Stimulated activated CD8-positive, alpha-beta memory T cell treated with anti-CD3 and anti-CD28 coated beads, Interleukin-2, amount 100 ng/mL, for 48 hours (primary cell): ENCODE measurements at regions not wholly inside any gene's neighbourhood (a gene's known extent, or its start where the extent isn't known, plus 50 kb on each side); places are given as distances from the start of the nearest gene placed in this dataset.

ENCODE experiments used
- DNase-seq, 2 donors: peaks; one replicate each; pipeline ENCODE4 v3.0.0-alpha.2; 2020; ENCODE audit warnings: low read depth in 2 of 2

- no peak for DNase-seq
These were observed 134.5 kb downstream of the URB2 start for GRCh38 chr1:229760478-229760996.

DNA sequence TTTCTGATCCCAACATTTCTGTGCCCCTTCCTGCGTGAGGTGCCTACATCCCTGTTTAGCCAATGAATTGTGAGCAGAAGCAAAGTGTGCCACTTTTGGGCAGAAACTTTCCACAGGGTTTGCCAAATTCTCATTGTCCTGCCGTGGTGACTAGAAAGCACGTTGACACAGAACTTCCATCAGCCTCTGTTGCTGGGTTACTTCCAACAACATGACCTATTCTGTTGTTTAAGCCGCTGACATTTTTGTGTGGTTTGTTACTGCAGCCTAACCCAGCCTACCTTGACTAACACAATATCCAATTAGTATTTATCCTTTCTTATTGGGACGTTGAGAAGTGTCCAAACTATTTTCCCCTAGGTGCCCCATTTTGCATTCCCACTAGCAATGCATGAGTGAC, 136.8 kb downstream of the URB2 start:
- DNase-seq, result no peak

DNA sequence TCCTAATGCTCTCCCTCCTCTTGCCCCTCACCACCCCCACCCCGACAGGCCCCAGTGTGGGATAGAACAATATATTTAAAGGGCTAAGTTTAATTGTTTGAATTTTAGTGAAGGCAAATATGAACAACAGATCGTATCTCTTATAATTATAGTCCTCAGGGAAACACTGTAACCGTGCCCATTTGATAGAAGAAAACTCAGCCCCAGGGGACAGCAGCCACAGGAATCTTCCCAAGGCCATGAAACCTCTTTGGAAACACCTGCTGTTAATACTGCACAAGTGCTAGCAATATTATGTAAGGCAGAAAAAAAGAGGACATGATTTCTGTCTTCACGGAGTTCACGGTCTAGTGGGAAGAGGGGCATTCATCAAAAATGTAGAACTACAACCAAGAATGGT, 142.2 kb downstream of the URB2 start:
- no peak for DNase-seq

GRCh38 chr1:229769006-229769405, 143.0 kb downstream of the URB2 start:
- no peak for DNase-seq

DNA sequence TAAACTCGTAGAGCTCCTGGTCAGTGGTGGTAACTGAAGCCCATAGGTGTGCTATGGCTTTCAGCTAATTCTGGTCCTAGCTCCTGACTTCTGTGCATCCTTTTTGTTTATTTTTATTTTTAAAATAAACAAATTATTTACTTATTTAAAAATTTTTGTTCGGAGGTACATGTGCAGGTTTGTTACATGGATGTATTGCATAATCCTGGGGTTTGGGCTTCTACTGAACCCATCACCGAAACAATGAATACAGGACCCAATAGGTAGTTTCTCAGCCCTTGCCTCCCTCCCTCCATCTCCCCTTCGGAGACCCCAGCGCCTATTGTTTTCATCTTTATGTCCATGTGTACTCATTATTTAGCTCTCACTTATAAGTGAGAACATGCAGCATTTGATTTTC, 143.8 kb downstream of the URB2 start:
- no peak for DNase-seq

GRCh38 chr1:229778794-229779193, 152.7 kb downstream of the URB2 start:
- no peak for DNase-seq

- DNase-seq, result no peak
These were observed 155.4 kb downstream of the URB2 start for GRCh38 chr1:229781453-229781852.

DNA sequence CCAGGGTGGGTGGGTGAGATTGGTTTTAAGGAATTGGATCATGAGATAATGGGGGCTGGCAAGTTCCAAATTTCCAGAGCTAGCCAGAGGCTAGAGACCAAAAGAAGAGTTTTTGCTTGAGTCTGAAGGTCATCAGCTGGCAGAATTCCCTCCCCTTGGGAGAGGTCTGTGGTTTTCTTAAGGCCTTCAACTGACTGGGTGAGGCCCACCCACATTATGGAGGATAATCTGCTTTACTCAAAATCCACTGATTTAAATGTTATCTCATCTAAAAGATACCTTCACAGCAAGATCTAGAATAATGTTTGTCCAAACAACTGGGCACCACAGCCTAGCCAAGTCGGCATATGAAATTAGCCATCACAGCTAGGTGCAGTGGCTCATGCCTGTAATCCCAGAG, 156.4 kb downstream of the URB2 start:
- no peak for DNase-seq

GRCh38 chr1:229784834-229785233, 158.8 kb downstream of the URB2 start:
- DNase-seq, result no peak

DNA sequence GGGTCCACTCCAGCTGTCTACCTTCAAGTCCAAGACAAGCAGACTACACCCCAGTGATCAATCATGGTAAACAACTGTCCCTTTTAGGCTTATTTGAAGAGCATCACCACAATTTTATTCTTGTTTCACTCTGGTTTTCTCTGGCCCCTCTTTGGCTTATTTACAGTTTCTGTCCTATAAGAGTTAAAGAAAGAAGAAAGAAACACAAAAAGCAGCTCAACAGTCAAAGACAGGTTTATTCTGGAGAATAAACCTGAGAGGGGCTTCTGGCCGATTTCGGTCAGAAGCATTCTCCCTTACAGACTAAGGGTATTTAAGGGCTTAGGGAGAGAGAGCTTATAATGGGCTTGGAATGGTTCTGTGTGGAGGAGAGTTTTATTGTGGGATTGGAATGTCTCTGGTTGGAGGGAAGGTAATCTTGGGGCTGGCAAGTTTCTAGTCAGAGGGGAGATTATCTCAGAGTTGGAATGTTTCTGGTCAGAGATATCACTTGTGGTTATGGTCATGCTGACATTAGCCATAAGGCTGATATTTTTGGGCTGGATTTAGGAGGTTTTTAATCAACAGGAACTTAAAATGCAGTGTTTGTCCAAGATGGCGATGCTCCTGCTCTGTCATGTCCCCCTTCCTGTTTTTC, 161.0 kb downstream of the URB2 start:
- no peak for DNase-seq

DNA sequence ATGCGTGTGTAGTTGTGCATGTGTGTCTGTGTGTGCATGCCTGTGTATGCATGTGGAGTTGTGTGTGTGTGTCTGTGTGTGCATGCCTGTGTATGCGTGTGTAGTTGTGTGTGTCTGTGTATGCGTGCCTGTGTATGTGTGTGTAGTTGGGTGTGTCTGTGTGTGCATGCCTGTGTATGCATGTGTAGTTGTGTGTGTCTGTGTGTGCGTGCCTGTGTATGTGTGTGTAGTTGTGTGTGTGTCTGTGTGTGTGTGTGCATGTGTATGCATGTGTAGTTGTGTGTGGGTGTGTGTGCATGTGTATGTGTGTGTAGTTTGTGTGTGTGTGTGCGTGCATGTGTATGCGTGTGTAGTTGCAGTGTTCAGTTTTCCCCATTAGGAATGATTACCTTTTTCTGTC, 162.0 kb downstream of the URB2 start:
- DNase-seq, result no peak

DNA sequence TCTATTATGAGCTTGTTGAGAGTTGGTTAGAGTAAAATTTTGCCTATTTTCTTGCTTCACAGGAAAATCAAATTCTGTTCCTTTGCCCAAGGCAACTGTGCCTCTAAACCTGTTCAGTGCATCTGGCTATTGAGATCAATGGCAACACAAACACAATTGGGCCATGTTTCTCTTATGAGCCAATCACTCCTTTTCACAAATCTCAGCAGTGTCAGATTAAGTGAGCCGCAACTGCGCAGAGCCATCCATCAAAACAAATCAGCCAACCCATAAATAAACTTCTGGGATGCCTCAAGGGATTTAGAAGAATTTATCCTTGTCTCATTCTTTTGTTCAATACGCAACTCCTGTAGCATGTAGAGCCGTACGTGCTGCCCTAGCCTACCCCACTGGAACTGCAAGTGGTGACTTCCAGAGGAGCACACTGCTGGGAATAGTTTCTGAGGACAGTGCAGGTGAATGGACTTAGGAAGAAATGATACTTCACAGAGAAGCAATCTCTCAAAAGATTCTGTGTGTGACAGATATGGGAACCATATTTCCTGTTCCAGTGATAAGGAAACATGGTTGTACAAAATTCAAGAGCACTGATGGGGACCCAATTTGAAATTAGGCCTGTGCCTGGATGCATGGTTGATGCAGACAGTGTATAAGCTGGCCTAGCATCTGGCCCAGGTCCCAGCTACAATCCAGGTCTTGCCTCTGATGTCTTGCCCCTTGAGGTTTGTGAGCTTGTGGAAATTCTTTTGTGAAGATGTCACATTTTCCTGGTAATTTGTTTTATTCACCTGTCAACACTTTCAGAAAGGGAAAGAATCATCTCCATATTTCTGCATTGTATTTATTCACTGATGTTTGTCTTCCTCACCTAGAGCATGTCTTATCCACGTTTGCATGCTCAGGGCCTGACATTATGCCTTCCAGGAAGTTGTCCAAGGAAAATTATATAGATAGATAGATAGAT, 166.2 kb downstream of the URB2 start:
- DNase-seq, result no peak

- DNase-seq, result no peak
These were observed 167.4 kb downstream of the URB2 start for GRCh38 chr1:229793488-229793887.

DNA sequence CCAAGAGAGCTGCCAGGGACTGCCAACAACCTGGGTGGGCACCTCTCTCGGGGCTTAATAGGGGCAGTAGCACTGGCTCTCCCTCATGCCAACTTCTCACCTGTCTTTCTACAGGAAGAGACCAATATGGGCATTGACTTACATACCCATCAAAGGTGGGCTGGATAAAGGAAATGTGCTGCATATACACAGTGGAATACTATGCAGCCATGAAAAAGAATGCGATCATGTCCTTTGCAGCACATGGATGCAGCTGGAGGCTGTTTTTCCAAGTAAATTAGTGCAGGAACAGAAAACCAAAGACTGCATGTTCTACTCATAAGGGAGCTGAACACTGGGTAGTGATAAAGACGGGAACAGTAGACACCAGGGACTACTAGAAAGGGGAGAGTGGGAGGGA, 172.5 kb downstream of the URB2 start:
- DNase-seq, result no peak

DNA sequence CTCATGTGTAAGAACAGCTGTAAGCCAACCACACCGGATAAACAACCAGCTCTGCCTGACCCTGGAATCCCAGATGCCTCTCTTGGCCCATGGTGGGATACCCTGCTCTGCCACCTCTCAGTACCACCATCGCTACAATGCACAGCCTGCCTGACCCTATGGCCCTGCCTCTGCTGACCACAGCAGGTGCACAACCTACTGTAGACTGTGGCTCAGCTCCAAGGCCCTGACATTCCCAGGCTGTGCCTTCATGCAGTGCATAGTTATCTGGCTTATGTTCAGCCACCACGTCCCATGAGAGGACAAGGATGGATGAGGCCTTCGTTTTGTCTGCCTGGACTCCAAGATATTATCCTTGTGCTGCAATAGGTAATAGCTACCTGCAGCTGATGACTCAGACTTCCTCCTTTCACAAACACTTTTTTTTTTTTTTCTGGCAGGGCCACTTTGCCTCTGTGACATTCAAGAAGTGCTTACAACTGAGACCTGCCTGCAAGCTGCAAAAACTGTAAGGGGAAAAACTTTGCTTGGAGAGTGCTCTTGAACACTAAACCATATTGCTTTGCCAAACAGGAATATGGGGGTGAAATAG, 177.7 kb downstream of the URB2 start:
- no peak for DNase-seq

DNA sequence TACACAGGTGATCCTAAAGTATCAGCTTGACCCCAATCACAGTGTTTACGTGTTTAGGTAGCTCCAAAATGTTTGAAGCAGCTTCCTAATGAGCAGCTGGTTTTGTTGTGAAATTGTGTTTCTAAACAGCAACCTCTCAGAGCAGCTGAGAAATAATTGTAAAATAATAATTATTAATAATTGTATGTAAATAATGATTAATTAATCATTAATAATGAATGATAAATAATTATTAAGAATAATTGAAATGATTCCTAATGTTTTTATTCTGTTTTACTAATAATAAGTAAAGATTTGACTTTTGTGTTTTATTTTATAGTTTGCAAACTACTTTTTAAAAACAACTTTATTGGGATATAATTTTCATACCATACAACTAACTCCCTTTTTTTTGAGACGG, 182.2 kb downstream of the URB2 start:
- DNase-seq, result no peak

GRCh38 chr1:229810140-229810539, 184.1 kb downstream of the URB2 start:
- DNase-seq, result no peak

GRCh38 chr1:229810961-229811360, 184.9 kb downstream of the URB2 start:
- DNase-seq, result no peak

GRCh38 chr1:229812148-229812547, 186.1 kb downstream of the URB2 start:
- no peak for DNase-seq

GRCh38 chr1:229812693-229813092, 186.6 kb downstream of the URB2 start:
- DNase-seq, result no peak

DNA sequence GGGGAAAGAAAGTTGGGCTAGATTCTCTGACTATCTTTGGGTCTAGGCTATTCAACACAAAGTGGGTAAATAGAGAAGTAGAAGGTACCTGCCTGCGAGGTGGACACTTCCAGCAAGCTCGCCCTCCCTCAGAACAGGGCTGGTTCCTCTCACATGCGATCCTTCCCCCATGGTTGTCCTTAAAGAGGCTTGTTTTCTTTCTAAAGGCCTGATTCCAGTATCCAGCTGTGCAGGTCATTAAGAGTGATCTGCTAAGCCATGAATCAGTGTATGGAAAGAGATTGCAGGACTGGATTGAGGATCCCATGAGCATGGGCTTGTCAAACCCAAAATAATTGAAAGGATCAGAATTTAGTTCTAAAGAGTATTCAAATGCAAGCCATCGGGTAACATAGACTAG, 189.0 kb downstream of the URB2 start:
- DNase-seq, result no peak

GRCh38 chr1:229815961-229816360, 189.9 kb downstream of the URB2 start:
- DNase-seq, result no peak

- no peak for DNase-seq
These were observed 191.9 kb downstream of the URB2 start for GRCh38 chr1:229817936-229818335.
